HCT116 (cell line): ENCODE measurements at regions not wholly inside any gene's neighbourhood (a gene's known extent, or its start where the extent isn't known, plus 50 kb on each side); places are given as distances from the start of the nearest gene placed in this dataset.

ENCODE experiments used
- ATAC-seq: fragments of 200-7000 bp; cut with Tn5 transposase; 2 replicates; pipeline ENCODE4 v1.9.1; 2020; ENCODE audit warnings: mild to moderate bottlenecking, moderate library complexity
- BruUV-seq: library from RNA; stranded (reverse); fragments of 400-500 nt; replicated peaks from 2 replicates; lab custom pipeline; 2021; lab: Mats Ljungman, UMichigan
- CTCF ChIA-PET: fragments of 300-600 bp; sonication (Branson Sonifier 250); formaldehyde crosslinking; loops from one replicate; lab custom pipeline; 2021; ENCODE audit warnings: antibody characterized with exemption; lab: Charles Lee
- POLR2A ChIA-PET: fragments of 300-600, 350-600 bp; sonication (Branson Sonifier 250); formaldehyde crosslinking; loops from one replicate; lab custom pipeline; 2021; ENCODE audit warnings: antibody characterized with exemption; lab: Charles Lee
- RAD21 ChIA-PET, 2 experiments: fragments of 300-600 bp; sonication (Branson Sonifier 250); formaldehyde crosslinking; loops; one replicate each; lab custom pipeline; 2023; ENCODE audit warnings: low total read pairs in 2 of 2; ENCODE audit not compliant: uncharacterized antibody in 2 of 2, unreplicated experiment in 2 of 2, low non-redundant PET in 1 of 2; lab: Charles Lee
- DNase-seq: peaks from one replicate; pipeline ENCODE4 v3.0.0-alpha.2; 2010; ENCODE audit warnings: low read depth, low spot score
- H2AFZ ChIP-seq: fragments of 200-600 bp; shearing (Covaris generic), sonication (generic); 2 replicates; pipeline ENCODE4 v1.6.1; 2017; ENCODE audit warnings: low read depth, mixed run types, mixed read lengths, antibody characterized with exemption, low read length; ENCODE audit not compliant: poor library complexity, severe bottlenecking
- H3K27ac ChIP-seq: 2 replicates; pipeline ENCODE4 v1.5.1; 2012; ENCODE audit warnings: low read depth, low read length
- H3K27me3 ChIP-seq: fragments of 200-600 bp; sonication (generic); 2 replicates; pipeline ENCODE4 v1.6.1; 2016; ENCODE audit warnings: mixed run types, low read length, mixed read lengths; ENCODE audit not compliant: insufficient read depth
- H3K36me3 ChIP-seq, 2 experiments: fragments of 200-500 bp in 1 of 2; fragments of 200-600 bp in 1 of 2; sonication (Bioruptor generic) in 1 of 2; sonication (generic) in 1 of 2; 2 replicates each; pipeline versions ENCODE4 v1.5.1 to v1.6.1; 2014 to 2016; ENCODE audit warnings: low read length in 2 of 2, inconsistent platforms in 1 of 2, mixed read lengths in 1 of 2, mixed run types in 1 of 2; ENCODE audit not compliant: insufficient read depth in 2 of 2, control insufficient read depth in 1 of 2
- H3K4me1 ChIP-seq, 2 experiments: fragments of 200-600 bp in 1 of 2; sonication (generic) in 1 of 2; 2 replicates each; pipeline versions ENCODE4 v1.5.1 to v1.6.1; 2012 to 2017; ENCODE audit warnings: low read length in 2 of 2, inconsistent platforms in 1 of 2, mild to moderate bottlenecking in 1 of 2, mixed read lengths in 1 of 2, mixed run types in 1 of 2, moderate library complexity in 1 of 2; ENCODE audit not compliant: insufficient read depth in 2 of 2, control insufficient read depth in 1 of 2
- H3K4me2 ChIP-seq: fragments of 200-600 bp; sonication (generic); 2 replicates; pipeline ENCODE4 v1.6.1; 2017; ENCODE audit warnings: mixed run types, low read length, mixed read lengths
- H3K4me3 ChIP-seq, 2 experiments: fragments of 200-600 bp in 1 of 2; sonication (generic) in 1 of 2; replicated peaks in 1 of 2; 2 replicates each; pipeline ENCODE4 v1.5.1; 2011 to 2016; ENCODE audit warnings: low read length in 2 of 2, control low read depth in 1 of 2, low read depth in 1 of 2, mild to moderate bottlenecking in 1 of 2, mixed read lengths in 1 of 2, mixed run types in 1 of 2
- H3K79me2 ChIP-seq: fragments of 200-600 bp; sonication (generic); 2 replicates; pipeline ENCODE4 v1.6.1; 2017; ENCODE audit warnings: mild to moderate bottlenecking, mixed run types, low read length, moderate library complexity, mixed read lengths; ENCODE audit not compliant: insufficient read depth
- H3K9ac ChIP-seq: fragments of 200-600 bp; sonication (generic); 2 replicates; pipeline ENCODE4 v1.6.1; 2016; ENCODE audit warnings: low read length, mixed read lengths
- H3K9me2 ChIP-seq: fragments of 200-600 bp; sonication (generic), shearing (Covaris generic); 2 replicates; pipeline ENCODE4 v1.6.1; 2017; ENCODE audit warnings: mixed run types, mild to moderate bottlenecking, moderate library complexity; ENCODE audit not compliant: insufficient read depth
- H3K9me3 ChIP-seq, 2 experiments: fragments of 200-500 bp in 1 of 2; fragments of 200-600 bp in 1 of 2; sonication (Bioruptor generic) in 1 of 2; sonication (generic) in 1 of 2; 2 replicates each; pipeline ENCODE4 v1.6.1; 2014 to 2017; ENCODE audit warnings: low read length in 2 of 2, mixed read lengths in 2 of 2, inconsistent platforms in 1 of 2, low read depth in 1 of 2, mild to moderate bottlenecking in 1 of 2, mixed run types in 1 of 2, moderate library complexity in 1 of 2; ENCODE audit not compliant: control insufficient read depth in 1 of 2, insufficient read depth in 1 of 2
- H4K20me1 ChIP-seq: fragments of 200-600 bp; sonication (generic), shearing (Covaris generic); 2 replicates; pipeline ENCODE4 v1.6.1; 2017; ENCODE audit warnings: mixed run types, mild to moderate bottlenecking, moderate library complexity; ENCODE audit not compliant: insufficient read depth
- CBX3 ChIP-seq: IDR thresholded peaks from 2 replicates; pipeline ENCODE4 v1.6.1; 2012; ENCODE audit warnings: low read depth
- CEBPB ChIP-seq: IDR thresholded peaks from 2 replicates; pipeline ENCODE4 v1.6.1; 2012; ENCODE audit warnings: low read depth
- EGR1 ChIP-seq: IDR thresholded peaks from 2 replicates; pipeline ENCODE4 v1.6.1; 2012; ENCODE audit warnings: low read depth
- ELF1 ChIP-seq: IDR thresholded peaks from 2 replicates; pipeline ENCODE4 v1.6.1; 2012; ENCODE audit warnings: low read depth, borderline replicate concordance
- EZH2phosphoT487 ChIP-seq: fragments of 200-600 bp; IDR thresholded peaks from 2 replicates; pipeline ENCODE4 v1.6.1; 2018; ENCODE audit warnings: antibody characterized with exemption, borderline replicate concordance
- MAX ChIP-seq: IDR thresholded peaks from 2 replicates; pipeline ENCODE4 v1.6.1; 2012
- POLR2A ChIP-seq: IDR thresholded peaks from 2 replicates; pipeline ENCODE4 v1.7.0; 2011; ENCODE audit warnings: borderline replicate concordance; ENCODE audit not compliant: insufficient read depth, insufficient read length; ENCODE audit errors: extremely low read depth
- RAD21 ChIP-seq: IDR thresholded peaks from 2 replicates; pipeline ENCODE4 v1.6.1; 2012; ENCODE audit warnings: low read depth, mild to moderate bottlenecking
- REST ChIP-seq: IDR thresholded peaks from 2 replicates; pipeline ENCODE4 v1.6.1; 2012; ENCODE audit warnings: low read depth
- SIN3A ChIP-seq: IDR thresholded peaks from 2 replicates; pipeline ENCODE4 v1.6.1; 2012; ENCODE audit warnings: low read depth
- SP1 ChIP-seq: IDR thresholded peaks from 2 replicates; pipeline ENCODE4 v1.6.1; 2012; ENCODE audit warnings: low read depth
- SRF ChIP-seq: IDR thresholded peaks from 2 replicates; pipeline ENCODE4 v1.6.1; 2012; ENCODE audit warnings: low read depth
- TCF7L2 ChIP-seq: IDR thresholded peaks from 2 replicates; pipeline ENCODE4 v1.7.0; 2011; ENCODE audit warnings: borderline replicate concordance, inconsistent platforms; ENCODE audit not compliant: insufficient read depth, insufficient read length; ENCODE audit errors: extremely low read depth
- YY1 ChIP-seq: IDR thresholded peaks from 2 replicates; pipeline ENCODE4 v1.6.1; 2011; ENCODE audit warnings: low read length, low read depth, moderate library complexity, mild to moderate bottlenecking; ENCODE audit not compliant: insufficient replicate concordance; ENCODE audit errors: extremely low read depth
- ZBTB33 ChIP-seq: IDR thresholded peaks from 2 replicates; pipeline ENCODE4 v1.6.1; 2011; ENCODE audit warnings: mild to moderate bottlenecking, low read length, moderate library complexity; ENCODE audit not compliant: insufficient replicate concordance; ENCODE audit errors: extremely low read depth
- ZFX ChIP-seq: fragments of 450-650 bp; IDR thresholded peaks from 2 replicates; pipeline ENCODE4 v1.6.1; 2017
- ZNF274 ChIP-seq: fragments of 200-500 bp; sonication (Bioruptor generic); IDR thresholded peaks from 2 replicates; pipeline ENCODE4 v1.6.1; 2014; ENCODE audit warnings: mild to moderate bottlenecking, low read depth, low read length, inconsistent platforms
- intact Hi-C: fragments of 100-400 bp; cut with micrococcal nuclease; formaldehyde crosslinking; loops from 2 replicates; pipeline ENCODE4 v1.10.0; 2022

GRCh38 chr21:35976929-35977328, 83.4 kb downstream of the SETD4 start:
- H3K4me1 ChIP-seq, result peaks cover 7 to 10% of the 10 kb centered on the region in 2 experiments; a peak in 2 of 4 replicates
- no peaks in the 10 kb centered on the region for H3K36me3 ChIP-seq
- H3K79me2 ChIP-seq, result no peaks in the 10 kb centered on the region
- RAD21 ChIA-PET, result no interaction called here
- no peaks in the 10 kb centered on the region for H3K9me3 ChIP-seq
- POLR2A ChIA-PET, result no interaction called here
- H3K4me3 ChIP-seq, result no peak overlapping the region
- no TSS peak for BruUV-seq
- H3K9me2 ChIP-seq, result no peaks in the 10 kb centered on the region
- ATAC-seq (no peak), DNase-seq (no peak)
- no peaks in the 10 kb centered on the region for H4K20me1 ChIP-seq
- CTCF ChIA-PET, result no interaction called here
- no peak overlapping the region for H3K27ac ChIP-seq
- no peak overlapping the region for H3K4me2 ChIP-seq
- H3K27me3 ChIP-seq, result no peaks in the 10 kb centered on the region
- intact Hi-C loops, result no loop called here
- TF ChIP-seq CEBPB (no peak), SRF (no peak), ELF1 (no peak), ZNF274 (no peak), ZFX (no peak), EZH2phosphoT487 (no peak), SIN3A (no peak), TCF7L2 (no peak), RAD21 (no peak)
- H2AFZ ChIP-seq, result no peak overlapping the region
- no peak overlapping the region for H3K9ac ChIP-seq

GRCh38 chr21:35976481-35976880, 83.8 kb downstream of the SETD4 start:
- no peaks in the 10 kb centered on the region for H3K9me2 ChIP-seq
- no peaks in the 10 kb centered on the region for H4K20me1 ChIP-seq
- H3K9ac ChIP-seq, result no peak overlapping the region
- no peak overlapping the region for H3K27ac ChIP-seq
- H2AFZ ChIP-seq, result no peak overlapping the region
- ChIA-PET RAD21 (no interaction called here), CTCF (no interaction called here), POLR2A (no interaction called here)
- H3K79me2 ChIP-seq, result no peaks in the 10 kb centered on the region
- intact Hi-C loops, result no loop called here
- H3K36me3 ChIP-seq, result no peaks in the 10 kb centered on the region
- no peak overlapping the region for H3K4me2 ChIP-seq
- H3K4me3 ChIP-seq, result no peak overlapping the region
- no peaks in the 10 kb centered on the region for H3K9me3 ChIP-seq
- no TSS peak for BruUV-seq
- no peak for DNase-seq
- ATAC-seq, result no peak
- no peaks in the 10 kb centered on the region for H3K27me3 ChIP-seq
- H3K4me1 ChIP-seq, result peaks cover 7 to 10% of the 10 kb centered on the region in 2 experiments; a peak in 2 of 4 replicates
- TF ChIP-seq CBX3 (no peak), EZH2phosphoT487 (no peak), POLR2A (no peak), EGR1 (no peak), ZBTB33 (no peak), REST (no peak), MAX (no peak), SP1 (no peak), ELF1 (no peak), ZNF274 (no peak), YY1 (no peak), SIN3A (no peak)
